Tibial artery (tissue), 4 donors: ENCODE measurements at regions not wholly inside any gene's neighbourhood (a gene's known extent, or its start where the extent isn't known, plus 50 kb on each side); places are given as distances from the start of the nearest gene placed in this dataset.
A peak's percentile ranks its signal among the peaks of the same experiment; 100 is the strongest.

Source experiments
- DNase-seq, 2 donors: peaks; one replicate each; pipeline ENCODE4 v3.0.0-alpha.2; 2019
- H3K27ac ChIP-seq, 2 donors: fragments of 200-600 bp; sonication (generic) in 1 of 2; 1 replicate in 1 of 2; 2 replicates in 1 of 2; pipeline ENCODE4 v1.5.1; 2018 to 2019; ENCODE audit warnings: mild to moderate bottlenecking in 1 of 2
- H3K27me3 ChIP-seq, 2 donors: fragments of 200-600 bp; sonication (generic) in 1 of 2; one replicate each; pipeline versions ENCODE4 v1.5.1 to v1.6.0; 2016 to 2019
- H3K36me3 ChIP-seq, 3 donors: fragments of 200-600 bp; sonication (generic) in 2 of 3; one replicate each; pipeline ENCODE4 v1.5.1; 2016 to 2019; ENCODE audit warnings: mild to moderate bottlenecking in 2 of 3
- H3K4me1 ChIP-seq, 4 donors: fragments of 200-600 bp; sonication (generic) in 2 of 4; 1 replicate in 3 of 4; 2 replicates in 1 of 4; pipeline ENCODE4 v1.5.1; 2016 to 2019
- H3K4me3 ChIP-seq, 2 donors: fragments of 200-600 bp; sonication (generic) in 1 of 2; 1 replicate in 1 of 2; 2 replicates in 1 of 2; pipeline ENCODE4 v1.5.1; 2018 to 2019; ENCODE audit warnings: mild to moderate bottlenecking in 2 of 2
- H3K9me3 ChIP-seq, 3 donors: fragments of 200-600 bp; sonication (generic) in 1 of 3; one replicate each; pipeline ENCODE4 v1.5.1; 2016 to 2019
- intact Hi-C: fragments of 100-400 bp; cut with DNase I; formaldehyde crosslinking; loops from one replicate; pipeline ENCODE4 v1.15.0; 2023; ENCODE audit warnings: low total_unique reads
- TF ChIP-seq, protein P1 (sequence below), 2 experiments: fragments of 200-600 bp in 1 of 2; fragments of 450-650 bp in 1 of 2; IDR thresholded peaks; one replicate each; pipeline ENCODE4 v1.5.1; 2017 to 2019; ENCODE audit warnings: antibody characterized with exemption in 2 of 2, mild to moderate bottlenecking in 1 of 2, moderate library complexity in 1 of 2

- TF ChIP-seq, protein P1, sequence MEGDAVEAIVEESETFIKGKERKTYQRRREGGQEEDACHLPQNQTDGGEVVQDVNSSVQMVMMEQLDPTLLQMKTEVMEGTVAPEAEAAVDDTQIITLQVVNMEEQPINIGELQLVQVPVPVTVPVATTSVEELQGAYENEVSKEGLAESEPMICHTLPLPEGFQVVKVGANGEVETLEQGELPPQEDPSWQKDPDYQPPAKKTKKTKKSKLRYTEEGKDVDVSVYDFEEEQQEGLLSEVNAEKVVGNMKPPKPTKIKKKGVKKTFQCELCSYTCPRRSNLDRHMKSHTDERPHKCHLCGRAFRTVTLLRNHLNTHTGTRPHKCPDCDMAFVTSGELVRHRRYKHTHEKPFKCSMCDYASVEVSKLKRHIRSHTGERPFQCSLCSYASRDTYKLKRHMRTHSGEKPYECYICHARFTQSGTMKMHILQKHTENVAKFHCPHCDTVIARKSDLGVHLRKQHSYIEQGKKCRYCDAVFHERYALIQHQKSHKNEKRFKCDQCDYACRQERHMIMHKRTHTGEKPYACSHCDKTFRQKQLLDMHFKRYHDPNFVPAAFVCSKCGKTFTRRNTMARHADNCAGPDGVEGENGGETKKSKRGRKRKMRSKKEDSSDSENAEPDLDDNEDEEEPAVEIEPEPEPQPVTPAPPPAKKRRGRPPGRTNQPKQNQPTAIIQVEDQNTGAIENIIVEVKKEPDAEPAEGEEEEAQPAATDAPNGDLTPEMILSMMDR (IDR thresholded peaks at IDR 0.05) = no peak
- intact Hi-C loops = loop anchor here (5.0 kb wide), 1 partner anchor 41 kb away; no protein-coding TSS in a partner anchor
- Histone ChIP-seq H3K36me3 (no peaks in the 10 kb centered on the region), H3K4me1 (peaks cover 0 to 56% (median 44%) of the 10 kb centered on the region in 4 donors), H3K27me3 (no peaks in the 10 kb centered on the region), H3K27ac (peak overlapping the region; percentile 83 to 88), H3K4me3 (peak overlapping the region in 1 of 2 donors; percentile 2), H3K9me3 (no peaks in the 10 kb centered on the region)
- peak; percentile 71 to 72 for DNase-seq
Measured at GRCh38 chr13:40193286-40194223, 472.9 kb downstream of the FOXO1 start.

DNA sequence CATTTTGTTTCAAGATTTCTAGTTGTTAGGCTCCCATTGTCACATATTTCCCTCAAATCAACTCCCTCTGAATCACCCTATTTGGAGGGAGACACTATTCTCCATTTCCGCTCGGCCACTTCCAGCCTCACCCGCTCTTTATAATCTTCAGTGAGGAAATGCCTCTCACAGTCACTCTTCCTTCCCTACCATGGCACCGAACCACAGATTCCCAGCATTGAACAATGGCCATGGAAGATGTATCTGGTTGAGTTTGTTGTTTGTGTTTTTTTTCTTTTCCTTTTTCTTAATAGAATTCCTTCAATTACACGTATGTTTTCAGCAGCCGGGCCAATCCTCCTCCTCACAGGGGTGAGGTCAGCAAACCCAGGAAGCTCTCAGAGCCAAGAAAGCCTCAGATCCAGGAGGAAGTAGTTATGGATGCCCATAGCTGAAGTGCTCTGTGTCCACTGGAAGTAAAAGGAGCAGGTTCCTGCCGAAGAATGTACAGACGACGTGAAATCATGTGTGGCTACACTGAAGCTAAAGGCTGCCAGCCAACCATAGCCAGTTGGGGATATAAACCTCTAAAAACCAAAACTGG lies 472.1 kb downstream of the FOXO1 start:
- H3K36me3 ChIP-seq = no peaks in the 10 kb centered on the region

DNA sequence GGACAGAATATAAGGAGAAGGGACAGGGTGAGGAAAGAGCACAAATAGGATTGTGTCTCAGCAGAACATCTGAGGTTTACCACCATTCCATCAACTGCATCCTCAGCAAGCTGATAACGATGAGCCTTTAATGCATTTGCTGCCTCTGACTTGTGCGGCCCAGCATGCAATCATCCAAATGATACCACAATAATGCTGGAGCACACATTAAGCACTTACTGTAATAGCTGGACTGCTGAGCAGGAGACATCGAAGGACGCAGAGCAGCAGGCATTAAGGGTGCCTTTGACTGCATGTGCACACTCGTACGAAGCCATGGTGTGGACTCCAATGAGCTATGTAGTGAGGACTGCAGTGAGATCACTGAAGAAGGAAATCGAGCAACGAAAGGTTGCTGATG lies 469.4 kb downstream of the FOXO1 start:
- peaks cover 0 to 29% (median 20%) of the 10 kb centered on the region in 4 donors for H3K4me1 ChIP-seq
- no peak overlapping the region for H3K4me3 ChIP-seq
- H3K27ac ChIP-seq = no peak overlapping the region
- no peak for DNase-seq
- H3K36me3 ChIP-seq = no peaks in the 10 kb centered on the region
- no peaks in the 10 kb centered on the region for H3K9me3 ChIP-seq
- TF ChIP-seq, protein P1 (IDR thresholded peaks at IDR 0.05) = no peak
- intact Hi-C loops = no loop called here
- H3K27me3 ChIP-seq = no peaks in the 10 kb centered on the region

More for the DNA sequence above, 472.1 kb downstream of the FOXO1 start:
- H3K4me1 ChIP-seq = peaks cover 0 to 56% (median 44%) of the 10 kb centered on the region in 4 donors
- H3K9me3 ChIP-seq = no peaks in the 10 kb centered on the region
- TF ChIP-seq, protein P1 (IDR thresholded peaks at IDR 0.05) = no peak
- H3K27me3 ChIP-seq = no peaks in the 10 kb centered on the region
- peak overlapping the region; percentile 83 to 88 for H3K27ac ChIP-seq
- no peak overlapping the region for H3K4me3 ChIP-seq
- peak in 1 of 2 donors; percentile 42 for DNase-seq
- intact Hi-C loops = loop anchor here (5.0 kb wide), 1 partner anchor 42 kb away; no protein-coding TSS in a partner anchor

DNA sequence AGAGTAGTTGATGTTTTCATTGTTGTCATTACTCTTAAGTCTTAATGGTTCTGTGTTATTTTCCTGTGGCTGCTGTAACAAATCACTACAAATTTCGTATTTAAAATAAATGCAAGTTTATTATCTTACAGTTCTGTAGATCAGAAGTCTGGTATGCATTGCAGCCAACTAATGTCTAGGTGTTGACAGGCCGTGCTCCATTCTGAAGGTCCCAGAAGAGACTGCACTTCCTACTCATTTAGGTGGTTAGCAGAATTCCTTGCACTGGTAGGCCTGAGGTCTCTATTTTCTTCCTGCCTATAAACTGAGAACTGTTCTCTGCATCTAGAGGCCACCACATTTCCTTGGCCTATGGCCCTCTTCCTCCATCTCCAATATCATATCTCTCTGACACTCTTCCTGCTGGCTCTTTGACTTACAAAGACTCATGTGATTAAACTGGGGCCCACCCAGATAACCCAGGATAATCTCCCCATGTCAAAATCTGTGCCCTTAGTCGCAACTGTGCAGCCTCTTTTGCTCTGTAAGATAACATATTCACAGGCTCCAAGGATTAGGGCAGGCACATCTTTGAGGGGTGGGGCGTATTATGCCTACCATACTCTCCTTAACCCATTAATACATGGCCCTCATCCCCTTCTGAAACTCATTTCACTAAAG lies 468.4 kb downstream of the FOXO1 start:
- no peaks in the 10 kb centered on the region for H3K9me3 ChIP-seq
- TF ChIP-seq, protein P1 (IDR thresholded peaks at IDR 0.05) = no peak
- no peak overlapping the region for H3K27ac ChIP-seq
- H3K27me3 ChIP-seq = no peaks in the 10 kb centered on the region
- no peak overlapping the region for H3K4me3 ChIP-seq
- DNase-seq = no peak
- peaks cover 0 to 19% (median 10%) of the 10 kb centered on the region in 4 donors for H3K4me1 ChIP-seq
- H3K36me3 ChIP-seq = no peaks in the 10 kb centered on the region
- intact Hi-C loops = no loop called here

DNA sequence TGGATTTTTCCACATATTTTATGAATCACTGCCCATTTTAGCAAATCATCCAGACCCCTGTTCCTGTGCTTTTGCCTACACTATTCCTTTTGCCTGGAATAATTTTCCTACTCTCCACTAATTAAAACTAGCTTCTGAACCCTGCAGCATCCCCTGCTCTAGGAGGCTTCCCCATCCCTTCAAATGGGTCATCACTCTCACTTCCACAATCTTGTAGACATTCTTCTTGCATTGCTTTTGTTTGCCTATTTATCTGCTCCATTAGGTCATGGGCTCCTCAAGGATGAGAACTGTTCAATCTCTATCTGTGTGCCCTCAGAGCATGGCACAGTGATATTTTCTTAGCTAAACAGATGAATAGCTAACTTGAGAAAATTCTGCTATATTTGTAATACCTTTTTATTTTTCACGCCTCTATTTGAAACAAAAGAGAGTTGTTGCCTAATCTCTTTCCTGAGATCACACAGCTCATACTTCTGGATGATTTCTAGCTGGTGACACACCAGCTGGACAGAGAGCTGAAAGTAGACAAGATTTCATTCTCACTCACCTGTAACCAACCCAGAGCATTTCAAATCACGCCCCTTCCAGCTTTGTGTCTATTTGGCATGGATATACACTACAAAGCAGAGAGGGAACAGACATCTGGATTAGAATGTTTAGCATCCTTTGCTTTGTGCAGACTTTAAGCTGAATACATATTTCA lies 466.0 kb downstream of the FOXO1 start:
- no peak for DNase-seq
- no peak overlapping the region for H3K27ac ChIP-seq
- intact Hi-C loops = no loop called here
- H3K27me3 ChIP-seq = no peaks in the 10 kb centered on the region
- no peak overlapping the region for H3K4me3 ChIP-seq
- TF ChIP-seq, protein P1 (IDR thresholded peaks at IDR 0.05) = no peak
- H3K4me1 ChIP-seq = no peaks in the 10 kb centered on the region
- H3K9me3 ChIP-seq = no peaks in the 10 kb centered on the region
- H3K36me3 ChIP-seq = no peaks in the 10 kb centered on the region
